IMR-90 (cell line): ENCODE measurements at regions not wholly inside any gene's neighbourhood (a gene's known extent, or its start where the extent isn't known, plus 50 kb on each side); places are given as distances from the start of the nearest gene placed in this dataset.

ENCODE experiments used
- ATAC-seq: fragments of 200-7000 bp; cut with Tn5 transposase; 2 replicates; pipeline ENCODE4 v1.9.1; 2020; ENCODE audit warnings: low read depth, mild to moderate bottlenecking, moderate library complexity
- BruUV-seq: library from RNA; stranded (reverse); fragments of 400-500 nt; replicated peaks from 2 replicates; lab custom pipeline; 2021; lab: Mats Ljungman, UMichigan
- CTCF ChIA-PET: fragments of 300-600 bp; formaldehyde crosslinking; extraction: SDS; loops from one replicate; lab custom pipeline; 2021; ENCODE audit warnings: antibody characterized with exemption; lab: Yijun Ruan, JAX
- POLR2A ChIA-PET: fragments of 300-600 bp; sonication (Branson Sonifier 250); formaldehyde crosslinking; loops from one replicate; lab custom pipeline; 2022; ENCODE audit warnings: antibody characterized with exemption; ENCODE audit not compliant: unreplicated experiment; lab: Charles Lee
- DNase-seq: peaks from one replicate; pipeline ENCODE4 v3.0.0; 2013
- H2AFZ ChIP-seq: replicated peaks from 2 replicates; pipeline ENCODE3; 2013; ENCODE audit warnings: low read length, mild to moderate bottlenecking; ENCODE audit not compliant: poor library complexity
- H2AK5ac ChIP-seq: 2 replicates; pipeline ENCODE4 v1.6.1; 2013; ENCODE audit warnings: low read depth, low read length, inconsistent platforms
- H2AK9ac ChIP-seq: replicated peaks from 2 replicates; pipeline ENCODE3; 2013; ENCODE audit warnings: mild to moderate bottlenecking, low read depth, low read length, moderate library complexity; ENCODE audit not compliant: poor library complexity
- H2BK120ac ChIP-seq: 2 replicates; pipeline ENCODE4 v1.6.1; 2013; ENCODE audit warnings: low read depth, low read length, inconsistent platforms
- H2BK15ac ChIP-seq: 3 replicates; pipeline ENCODE4 v1.6.1; 2013; ENCODE audit warnings: low read depth, low read length, inconsistent platforms
- H2BK20ac ChIP-seq: 2 replicates; pipeline ENCODE4 v1.6.1; 2013; ENCODE audit warnings: low read depth, mild to moderate bottlenecking, inconsistent platforms, low read length, moderate library complexity
- H2BK5ac ChIP-seq: 2 replicates; pipeline ENCODE4 v1.6.1; 2013; ENCODE audit warnings: mild to moderate bottlenecking, low read depth, low read length, inconsistent platforms; ENCODE audit not compliant: poor library complexity, severe bottlenecking
- H3K14ac ChIP-seq: replicated peaks from 2 replicates; pipeline ENCODE4 v1.6.1; 2013; ENCODE audit warnings: low read depth, low read length, inconsistent platforms
- H3K18ac ChIP-seq: 2 replicates; pipeline ENCODE4 v1.6.1; 2013; ENCODE audit warnings: low read depth, low read length, control low read depth
- H3K23ac ChIP-seq: 2 replicates; pipeline ENCODE4 v1.6.1; 2013; ENCODE audit warnings: low read depth, low read length, inconsistent platforms
- H3K27ac ChIP-seq: 2 replicates; pipeline ENCODE4 v1.5.1; 2013; ENCODE audit warnings: mild to moderate bottlenecking, control low read depth, low read length; ENCODE audit not compliant: insufficient read depth
- H3K27me3 ChIP-seq: 2 replicates; pipeline ENCODE4 v1.6.1; 2013; ENCODE audit warnings: low read length; ENCODE audit not compliant: control insufficient read depth, insufficient read depth
- H3K36me3 ChIP-seq: 2 replicates; pipeline ENCODE4 v1.6.1; 2013; ENCODE audit warnings: low read length, mixed read lengths; ENCODE audit not compliant: control insufficient read depth, insufficient read depth
- H3K4ac ChIP-seq: 2 replicates; pipeline ENCODE4 v1.6.1; 2013; ENCODE audit warnings: low read depth, low read length, inconsistent platforms
- H3K4me1 ChIP-seq: 2 replicates; pipeline ENCODE4 v1.6.1; 2013; ENCODE audit warnings: low read length, mixed read lengths; ENCODE audit not compliant: control insufficient read depth, insufficient read depth
- H3K4me2 ChIP-seq: 2 replicates; pipeline ENCODE4 v1.6.1; 2013; ENCODE audit warnings: low read depth, mild to moderate bottlenecking, control low read depth, low read length, moderate library complexity
- H3K4me3 ChIP-seq: 2 replicates; pipeline ENCODE4 v1.5.1; 2013; ENCODE audit warnings: low read depth, mild to moderate bottlenecking, control low read depth, low read length, moderate library complexity; ENCODE audit not compliant: insufficient read depth
- H3K56ac ChIP-seq: 2 replicates; pipeline ENCODE4 v1.6.1; 2013; ENCODE audit warnings: low read length, inconsistent platforms; ENCODE audit not compliant: insufficient read depth; ENCODE audit errors: extremely low read depth
- H3K79me1 ChIP-seq, 2 experiments: 2 replicates each; pipeline ENCODE4 v1.6.1; 2013; ENCODE audit warnings: low read length in 2 of 2, inconsistent platforms in 1 of 2, low read depth in 1 of 2
- H3K9ac ChIP-seq: 2 replicates; pipeline ENCODE4 v1.6.1; 2013; ENCODE audit warnings: low read depth, low read length, control low read depth
- H3K9me1 ChIP-seq: 2 replicates; pipeline ENCODE4 v1.6.1; 2013; ENCODE audit warnings: low read length, inconsistent platforms; ENCODE audit not compliant: insufficient read depth
- H3K9me3 ChIP-seq: 2 replicates; pipeline ENCODE4 v1.6.1; 2013; ENCODE audit warnings: low read length; ENCODE audit not compliant: control insufficient read depth, insufficient read depth
- H4K20me1 ChIP-seq: 2 replicates; pipeline ENCODE4 v1.6.1; 2013; ENCODE audit warnings: low read length, inconsistent platforms; ENCODE audit not compliant: insufficient read depth
- H4K5ac ChIP-seq: 2 replicates; pipeline ENCODE4 v1.6.1; 2013; ENCODE audit warnings: mild to moderate bottlenecking, low read depth, low read length, control low read depth
- H4K8ac ChIP-seq, 2 experiments: 2 replicates each; pipeline ENCODE4 v1.6.1; 2013; ENCODE audit warnings: low read depth in 2 of 2, low read length in 2 of 2, control low read depth in 1 of 2, inconsistent platforms in 1 of 2
- H4K91ac ChIP-seq: 2 replicates; pipeline ENCODE4 v1.6.1; 2013; ENCODE audit warnings: low read depth, low read length, inconsistent platforms; ENCODE audit not compliant: insufficient read depth
- CEBPB ChIP-seq: IDR thresholded peaks from 2 replicates; pipeline ENCODE4 v1.6.1; 2012; ENCODE audit warnings: low read depth, low read length, improper control_type of control experiment
- ELK1 ChIP-seq: fragments of 150-350 bp; IDR thresholded peaks from 2 replicates; pipeline ENCODE4 v1.6.1; 2016; ENCODE audit warnings: low read depth, mild to moderate bottlenecking, low read length, moderate library complexity, borderline replicate concordance
- FOS ChIP-seq: fragments of 150-350 bp; IDR thresholded peaks from 2 replicates; pipeline ENCODE4 v1.6.1; 2016; ENCODE audit warnings: low read depth, low read length
- MAFK ChIP-seq: IDR thresholded peaks from 2 replicates; pipeline ENCODE4 v1.6.1; 2012; ENCODE audit warnings: low read depth, low read length, improper control_type of control experiment
- RCOR1 ChIP-seq: IDR thresholded peaks from 2 replicates; pipeline ENCODE4 v1.6.1; 2012; ENCODE audit warnings: mild to moderate bottlenecking, low read length, improper control_type of control experiment; ENCODE audit not compliant: insufficient replicate concordance
- WGBS, 2 experiments: methylation state at CpG; one replicate each; pipeline versions ENCODE4 v1.1.5 to v1.1.7; 2013; ENCODE audit warnings: missing lambda C conversion rate in 2 of 2; ENCODE audit not compliant: insufficient read length in 1 of 2; ENCODE audit errors: extremely low coverage in 2 of 2; 5-methylcytosine and 5-hydroxymethylcytosine counted together
- dilution Hi-C: fragments of 300-500 bp; cut with HindIII; formaldehyde crosslinking; loops from one replicate; pipeline ENCODE4 v1.14.3; 2018; ENCODE audit warnings: low sequenced_read_pairs; ENCODE audit not compliant: unreplicated experiment
- in situ Hi-C: fragments of 300-500 bp; cut with MboI; formaldehyde crosslinking; loops from 3 replicates; pipeline ENCODE4 v1.14.3; 2019; ENCODE audit warnings: low sequenced_read_pairs, inconsistent platforms, mixed read lengths
- intact Hi-C: fragments of 100-400 bp; cut with micrococcal nuclease; formaldehyde crosslinking; loops from 2 replicates; pipeline ENCODE4 v1.10.0; 2022

GRCh38 chr5:143921525-143922311 lies 109.8 kb downstream of the HMHB1 start:
- Histone ChIP-seq H3K4me1 (peaks cover 12% of the 10 kb centered on the region), H3K9me3 (no peaks in the 10 kb centered on the region), H3K18ac (peak overlapping the region; percentile 94), H4K8ac (peak overlapping the region; percentile 88 to 96), H2BK20ac (peak overlapping the region; percentile 100), H3K23ac (peak overlapping the region; percentile 96), H2BK15ac (peak overlapping the region; percentile 79), H4K91ac (peak overlapping the region; percentile 97), H3K27me3 (no peaks in the 10 kb centered on the region), H3K27ac (peak overlapping the region; percentile 72), H4K5ac (peak overlapping the region; percentile 81), H3K9ac (no peak overlapping the region), H2AK5ac (peak overlapping the region; percentile 76), H3K14ac (peak overlapping the region; percentile 97), H2BK5ac (peak overlapping the region; percentile 95), H3K79me1 (no peaks in the 10 kb centered on the region), H3K36me3 (no peaks in the 10 kb centered on the region), H3K9me1 (no peaks in the 10 kb centered on the region; the same call in 1 of the 2 replicates), H2AFZ (no peak overlapping the region), H2BK120ac (peak overlapping the region; percentile 100), H3K4ac (peak overlapping the region; percentile 96), H3K56ac (peak overlapping the region; percentile 92), H3K4me2 (peak overlapping the region; percentile 34; the same call in 1 of the 2 replicates), H3K4me3 (no peak overlapping the region), H2AK9ac (no peak overlapping the region), H4K20me1 (no peaks in the 10 kb centered on the region)
- dilution Hi-C loops (no loop called here), intact Hi-C loops (no loop called here), in situ Hi-C loops (no loop called here)
- DNase-seq (peak; percentile 85), ATAC-seq (peak; percentile 67)
- WGBS, 2 experiments, result no CpG with 5 or more reads among the region's 1 CpG
- ChIA-PET CTCF (no interaction called here), POLR2A (no interaction called here)
- BruUV-seq, result no TSS peak
- TF ChIP-seq CEBPB (peak; percentile 72; the same call in 1 of the 2 replicates), FOS (0 out of 2 replicates have a peak, but pooled peaks have one; percentile 15), RCOR1 (no peak), MAFK (no peak), ELK1 (no peak)
